ENCODE measurements at regions not wholly inside any gene's neighbourhood (a gene's known extent, or its start where the extent isn't known, plus 50 kb on each side); places are given as distances from the start of the nearest gene placed in this dataset.
"Not testable (repeated sequence)": the region's sequence is repeated elsewhere in the genome, so short reads cannot be mapped to it uniquely, and the experiment has no call there.

DNA sequence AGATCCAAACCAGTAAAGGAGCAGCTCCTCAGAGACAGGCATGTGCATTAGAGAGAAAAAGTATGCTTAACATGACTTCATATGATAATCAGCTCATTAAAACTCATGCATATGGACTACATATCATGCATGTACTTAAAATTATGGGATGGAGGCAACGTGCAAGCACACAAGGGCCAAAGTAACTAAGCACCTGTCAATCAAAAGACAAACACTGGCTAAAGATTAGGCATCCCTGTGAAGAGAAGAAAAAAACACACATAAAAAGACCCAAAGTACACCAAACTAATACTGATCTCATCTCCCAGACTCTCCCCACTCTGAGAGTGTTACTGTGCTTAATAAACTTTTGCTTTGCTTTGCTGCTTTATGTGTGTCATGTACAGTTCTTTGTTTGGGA lies 61.1 kb downstream of the PPIAL4A start:
- not testable (repeated sequence) for H3F3A ChIP-seq (ENCODE audit: insufficient read depth, low read length, poor library complexity, severe bottlenecking); H3K27me3 ChIP-seq (ENCODE audit: insufficient read depth, low read depth, low read length); H3K4me3 ChIP-seq (ENCODE audit: low read length); H3K9me2 ChIP-seq (ENCODE audit: insufficient read depth, low read length); H3K79me2 ChIP-seq (replicated peaks; ENCODE audit: insufficient read depth, low read length); H4K20me1 ChIP-seq (ENCODE audit: insufficient read depth); H3K4me2 ChIP-seq (ENCODE audit: low read length); H3K9me3 ChIP-seq (ENCODE audit: low read length); H3K27ac ChIP-seq (ENCODE audit: low read length); H2AFZ ChIP-seq (ENCODE audit: low read depth, low read length); H3K9ac ChIP-seq (ENCODE audit: low read length); H3K36me3 ChIP-seq (ENCODE audit: insufficient read depth, low read length)

DNA sequence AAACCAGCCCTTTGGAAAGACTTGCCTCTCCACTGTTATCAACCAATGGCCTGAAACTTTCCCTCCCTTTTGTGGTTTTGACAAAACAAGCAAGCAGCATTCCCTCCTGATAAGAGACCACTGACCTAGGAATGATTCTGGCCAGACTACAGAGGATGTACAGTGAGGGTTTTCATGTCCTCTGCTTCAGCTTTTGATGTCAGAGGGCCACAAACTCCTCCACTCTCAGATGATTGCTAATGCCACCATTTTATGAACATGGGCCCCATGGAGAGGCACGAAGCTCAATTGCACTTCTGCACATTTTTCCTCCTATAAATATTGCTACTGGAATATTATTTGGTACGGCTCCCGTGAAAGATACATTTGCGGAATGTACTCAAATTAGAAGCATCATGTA lies 61.5 kb downstream of the PPIAL4A start:
- not testable (repeated sequence) for H3K79me2 ChIP-seq (replicated peaks; ENCODE audit: insufficient read depth, low read length); H2AFZ ChIP-seq (ENCODE audit: low read depth, low read length); H3K4me2 ChIP-seq (ENCODE audit: low read length); H3K27ac ChIP-seq (ENCODE audit: low read length); H3K9me3 ChIP-seq (ENCODE audit: low read length); H3K36me3 ChIP-seq (ENCODE audit: insufficient read depth, low read length); H3K9me2 ChIP-seq (ENCODE audit: insufficient read depth, low read length); H3F3A ChIP-seq (ENCODE audit: insufficient read depth, low read length, poor library complexity, severe bottlenecking); H3K9ac ChIP-seq (ENCODE audit: low read length); H3K27me3 ChIP-seq (ENCODE audit: insufficient read depth, low read depth, low read length); H4K20me1 ChIP-seq (ENCODE audit: insufficient read depth); H3K4me3 ChIP-seq (ENCODE audit: low read length)

DNA sequence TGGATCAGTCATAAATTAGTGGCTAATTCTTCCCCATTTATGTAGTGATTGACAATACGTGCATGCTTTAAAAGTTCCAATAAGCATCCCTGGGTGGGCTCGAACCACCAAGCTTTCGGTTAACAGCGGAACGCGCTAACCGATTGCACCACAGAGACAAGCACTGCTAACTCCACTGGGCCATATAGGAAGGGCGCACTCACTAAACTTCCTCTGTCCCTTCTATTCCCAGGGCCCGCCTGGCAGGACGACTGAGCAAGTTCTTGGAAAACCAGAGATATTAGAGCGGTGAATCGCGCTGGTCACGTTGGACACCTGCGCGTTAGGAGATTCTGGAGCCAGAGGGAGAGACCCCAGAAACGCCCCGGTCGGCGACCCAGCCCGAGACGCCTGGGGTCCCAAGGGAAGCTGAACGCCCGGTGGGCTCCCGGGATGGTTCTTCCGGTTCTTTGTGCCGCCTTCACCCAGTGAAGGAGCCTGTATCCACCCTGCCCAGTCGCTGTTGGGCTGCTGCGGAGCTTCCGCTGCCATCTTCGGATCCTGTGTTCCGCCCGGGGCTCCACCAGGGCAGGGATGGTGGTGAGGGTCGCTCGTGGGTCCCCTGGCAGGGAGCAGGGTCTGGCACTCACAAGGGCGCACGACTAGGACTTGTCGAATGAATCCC lies 62.8 kb downstream of the PPIAL4A start:
- not testable (repeated sequence) for H3K4me2 ChIP-seq (ENCODE audit: low read length); H4K20me1 ChIP-seq (ENCODE audit: insufficient read depth); H3K4me3 ChIP-seq (ENCODE audit: low read length); H3K9me2 ChIP-seq (ENCODE audit: insufficient read depth, low read length); H3K27ac ChIP-seq (ENCODE audit: low read length); H3K9ac ChIP-seq (ENCODE audit: low read length); H3F3A ChIP-seq (ENCODE audit: insufficient read depth, low read length, poor library complexity, severe bottlenecking); H3K9me3 ChIP-seq (ENCODE audit: low read length); H3K36me3 ChIP-seq (ENCODE audit: insufficient read depth, low read length); H2AFZ ChIP-seq (ENCODE audit: low read depth, low read length); H3K79me2 ChIP-seq (replicated peaks; ENCODE audit: insufficient read depth, low read length); H3K27me3 ChIP-seq (ENCODE audit: insufficient read depth, low read depth, low read length)

DNA sequence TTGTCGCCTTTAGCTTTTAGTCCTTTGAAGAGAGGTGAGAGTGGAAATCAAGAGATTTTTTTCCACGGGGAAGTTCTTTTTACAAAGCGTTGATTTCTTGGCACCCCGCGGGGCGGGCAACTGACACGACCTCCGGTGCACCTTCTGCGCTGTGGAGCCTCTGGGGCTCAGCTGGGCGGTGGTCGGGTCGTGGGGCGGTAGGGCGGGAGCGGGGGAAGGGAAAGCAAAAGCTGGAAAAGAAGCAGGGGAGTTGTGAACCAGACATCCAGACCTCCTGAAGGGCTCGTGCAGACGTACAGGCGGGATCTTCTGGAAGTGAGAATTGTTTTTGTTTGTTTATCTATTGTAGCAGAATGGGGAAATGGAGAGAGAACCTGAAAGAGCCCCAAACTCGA lies 63.3 kb downstream of the PPIAL4A start:
- not testable (repeated sequence) for H3K4me3 ChIP-seq (ENCODE audit: low read length); H3K27me3 ChIP-seq (ENCODE audit: insufficient read depth, low read depth, low read length)

DNA sequence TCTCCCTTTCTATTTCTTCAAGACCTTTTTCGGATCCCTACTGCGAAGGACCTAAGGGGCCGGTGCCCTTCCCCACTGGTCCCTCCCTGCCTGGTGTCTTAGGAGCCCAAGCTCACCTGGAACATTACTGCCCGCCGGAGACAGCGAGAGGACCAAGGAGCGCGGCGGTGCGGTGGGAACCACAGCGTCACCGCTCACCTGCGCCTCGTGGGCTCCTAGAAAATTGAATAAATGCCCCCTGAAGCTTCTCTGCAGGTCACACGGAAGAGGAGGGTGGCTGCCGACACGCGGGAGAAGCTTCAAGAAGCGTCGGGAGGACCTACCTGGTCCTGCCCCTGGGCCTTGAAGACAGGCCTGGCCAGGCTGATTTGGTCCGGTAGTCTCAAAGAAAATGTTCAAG lies 65.2 kb downstream of the PPIAL4A start:
- Histone ChIP-seq H2AFZ (ENCODE audit: low read depth, low read length) (no peak overlapping the region), H3K9ac (ENCODE audit: low read length) (no peak overlapping the region), H4K20me1 (ENCODE audit: insufficient read depth) (no peaks in the 10 kb centered on the region), H3F3A (ENCODE audit: insufficient read depth, low read length, poor library complexity, severe bottlenecking) (no peaks in the 10 kb centered on the region), H3K4me2 (ENCODE audit: low read length) (no peak overlapping the region), H3K27ac (ENCODE audit: low read length) (no peak overlapping the region), H3K79me2 (replicated peaks; ENCODE audit: insufficient read depth, low read length) (no peaks in the 10 kb centered on the region), H3K4me3 (ENCODE audit: low read length) (no peak overlapping the region), H3K36me3 (ENCODE audit: insufficient read depth, low read length) (no peaks in the 10 kb centered on the region), H3K9me2 (ENCODE audit: insufficient read depth, low read length) (no peaks in the 10 kb centered on the region), H3K27me3 (ENCODE audit: insufficient read depth, low read depth, low read length) (no peaks in the 10 kb centered on the region), H3K9me3 (ENCODE audit: low read length) (no peaks in the 10 kb centered on the region)
- TF ChIP-seq POLR2AphosphoS5 (IDR thresholded peaks at IDR 0.05): no peak
- no peak for TF ChIP-seq RAD21 (conservative IDR thresholded peaks at IDR 0.05)
- TF ChIP-seq, protein P1, sequence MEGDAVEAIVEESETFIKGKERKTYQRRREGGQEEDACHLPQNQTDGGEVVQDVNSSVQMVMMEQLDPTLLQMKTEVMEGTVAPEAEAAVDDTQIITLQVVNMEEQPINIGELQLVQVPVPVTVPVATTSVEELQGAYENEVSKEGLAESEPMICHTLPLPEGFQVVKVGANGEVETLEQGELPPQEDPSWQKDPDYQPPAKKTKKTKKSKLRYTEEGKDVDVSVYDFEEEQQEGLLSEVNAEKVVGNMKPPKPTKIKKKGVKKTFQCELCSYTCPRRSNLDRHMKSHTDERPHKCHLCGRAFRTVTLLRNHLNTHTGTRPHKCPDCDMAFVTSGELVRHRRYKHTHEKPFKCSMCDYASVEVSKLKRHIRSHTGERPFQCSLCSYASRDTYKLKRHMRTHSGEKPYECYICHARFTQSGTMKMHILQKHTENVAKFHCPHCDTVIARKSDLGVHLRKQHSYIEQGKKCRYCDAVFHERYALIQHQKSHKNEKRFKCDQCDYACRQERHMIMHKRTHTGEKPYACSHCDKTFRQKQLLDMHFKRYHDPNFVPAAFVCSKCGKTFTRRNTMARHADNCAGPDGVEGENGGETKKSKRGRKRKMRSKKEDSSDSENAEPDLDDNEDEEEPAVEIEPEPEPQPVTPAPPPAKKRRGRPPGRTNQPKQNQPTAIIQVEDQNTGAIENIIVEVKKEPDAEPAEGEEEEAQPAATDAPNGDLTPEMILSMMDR (IDR thresholded peaks at IDR 0.05; ENCODE audit: poor library complexity, severe bottlenecking): no peak
- no peak for TF ChIP-seq TAF1 (IDR thresholded peaks at IDR 0.05; ENCODE audit: low read depth)
- TF ChIP-seq MXI1 (conservative IDR thresholded peaks at IDR 0.05; ENCODE audit: poor library complexity, severe bottlenecking): no peak
- TF ChIP-seq EZH2 (IDR thresholded peaks at IDR 0.05; ENCODE audit: borderline replicate concordance, insufficient read depth, low read length, poor library complexity, severe bottlenecking): no peak

More for the DNA sequence above, 63.3 kb downstream of the PPIAL4A start:
- H3F3A ChIP-seq (ENCODE audit: insufficient read depth, low read length, poor library complexity, severe bottlenecking); H3K4me2 ChIP-seq (ENCODE audit: low read length); H3K9me3 ChIP-seq (ENCODE audit: low read length); H3K9ac ChIP-seq (ENCODE audit: low read length); H3K79me2 ChIP-seq (replicated peaks; ENCODE audit: insufficient read depth, low read length); H2AFZ ChIP-seq (ENCODE audit: low read depth, low read length); H3K27ac ChIP-seq (ENCODE audit: low read length); H3K36me3 ChIP-seq (ENCODE audit: insufficient read depth, low read length); H4K20me1 ChIP-seq (ENCODE audit: insufficient read depth); H3K9me2 ChIP-seq (ENCODE audit: insufficient read depth, low read length): not testable (repeated sequence)

DNA sequence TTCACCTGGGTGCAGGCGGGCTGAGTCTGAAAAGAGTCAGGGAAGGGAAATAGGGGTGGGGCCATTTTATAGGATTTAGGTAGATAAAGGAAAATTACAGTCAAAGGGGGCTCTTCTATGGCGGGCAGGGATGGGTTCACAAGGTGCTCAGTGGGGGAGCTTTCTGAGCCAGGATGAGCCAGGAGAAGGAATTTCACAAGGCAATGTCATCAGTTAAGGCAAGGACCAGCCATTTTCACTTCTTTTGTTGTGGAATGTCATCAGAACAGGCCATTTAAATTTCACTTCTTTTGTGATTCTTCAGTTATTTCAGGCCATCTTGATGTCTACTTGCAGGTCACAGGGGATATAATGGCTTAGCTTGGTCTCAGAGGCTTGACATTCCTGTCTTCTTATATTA lies 66.4 kb downstream of the PPIAL4A start:
- H3K9me2 ChIP-seq (ENCODE audit: insufficient read depth, low read length); H3K4me2 ChIP-seq (ENCODE audit: low read length); H4K20me1 ChIP-seq (ENCODE audit: insufficient read depth); H3F3A ChIP-seq (ENCODE audit: insufficient read depth, low read length, poor library complexity, severe bottlenecking); H3K27me3 ChIP-seq (ENCODE audit: insufficient read depth, low read depth, low read length); H3K9ac ChIP-seq (ENCODE audit: low read length); H2AFZ ChIP-seq (ENCODE audit: low read depth, low read length); H3K36me3 ChIP-seq (ENCODE audit: insufficient read depth, low read length); H3K27ac ChIP-seq (ENCODE audit: low read length); H3K4me3 ChIP-seq (ENCODE audit: low read length); H3K79me2 ChIP-seq (replicated peaks; ENCODE audit: insufficient read depth, low read length); H3K9me3 ChIP-seq (ENCODE audit: low read length): not testable (repeated sequence)

DNA sequence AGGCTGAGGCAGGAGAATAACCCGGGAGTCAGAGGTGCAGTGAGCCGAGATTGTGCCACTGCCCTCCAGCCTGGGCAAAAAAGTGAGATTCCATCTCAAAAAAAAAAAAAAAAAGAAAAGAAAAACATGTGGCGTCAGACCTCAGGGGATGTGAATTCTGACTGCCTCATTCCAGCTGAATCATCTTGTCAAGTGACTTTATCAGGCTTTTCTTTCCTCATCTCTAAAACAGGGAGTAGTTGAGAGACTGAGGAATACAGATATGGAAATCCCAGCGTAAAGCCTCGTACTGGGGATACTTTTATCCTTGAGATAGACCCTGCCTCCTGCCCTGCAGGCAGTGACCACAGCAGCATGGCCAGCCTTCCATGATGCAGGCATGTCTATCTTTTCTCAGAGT lies 76.4 kb downstream of the PPIAL4A start:
- H2AFZ ChIP-seq (ENCODE audit: low read depth, low read length); H3K9me2 ChIP-seq (ENCODE audit: insufficient read depth, low read length); H3K27ac ChIP-seq (ENCODE audit: low read length); H3K27me3 ChIP-seq (ENCODE audit: insufficient read depth, low read depth, low read length); H3K36me3 ChIP-seq (ENCODE audit: insufficient read depth, low read length); H3K4me3 ChIP-seq (ENCODE audit: low read length); H3F3A ChIP-seq (ENCODE audit: insufficient read depth, low read length, poor library complexity, severe bottlenecking); H3K9me3 ChIP-seq (ENCODE audit: low read length); H3K79me2 ChIP-seq (replicated peaks; ENCODE audit: insufficient read depth, low read length); H3K9ac ChIP-seq (ENCODE audit: low read length); H3K4me2 ChIP-seq (ENCODE audit: low read length); H4K20me1 ChIP-seq (ENCODE audit: insufficient read depth): not testable (repeated sequence)
